Epidermal melanocyte (primary cell): ENCODE measurements at regions not wholly inside any gene's neighbourhood (a gene's known extent, or its start where the extent isn't known, plus 50 kb on each side); places are given as distances from the start of the nearest gene placed in this dataset.
"Not testable (repeated sequence)": the region's sequence is repeated elsewhere in the genome, so short reads cannot be mapped to it uniquely, and the experiment has no call there.

Source experiments
- DNase-seq: peaks from one replicate; pipeline ENCODE4 v3.0.0; 2011; ENCODE audit warnings: low spot score; ENCODE audit not compliant: insufficient read length

- DNase-seq: no peak
Measured at GRCh38 chr13:65605396-65605795, 1624.7 kb downstream of the PCDH9 start.

- DNase-seq: no peak
Measured at GRCh38 chr13:65603160-65603559, 1627.0 kb downstream of the PCDH9 start.

GRCh38 chr13:65601855-65602254 is 1628.3 kb downstream of the PCDH9 start:
- DNase-seq: no peak

- DNase-seq: no peak
Measured at GRCh38 chr13:65600702-65601101, 1629.4 kb downstream of the PCDH9 start.

GRCh38 chr13:65597839-65598818 is 1632.0 kb downstream of the PCDH9 start:
- peak; percentile 29 for DNase-seq

GRCh38 chr13:65595916-65596315 is 1634.2 kb downstream of the PCDH9 start:
- no peak for DNase-seq

- DNase-seq: no peak
Measured at GRCh38 chr13:65594298-65594781, 1635.8 kb downstream of the PCDH9 start.

GRCh38 chr13:65593298-65593874 is 1636.8 kb downstream of the PCDH9 start:
- no peak for DNase-seq

GRCh38 chr13:65592731-65593130 is 1637.4 kb downstream of the PCDH9 start:
- no peak for DNase-seq

- no peak for DNase-seq
Measured at GRCh38 chr13:65585346-65585745, 1644.8 kb downstream of the PCDH9 start.

GRCh38 chr13:65584126-65584525 is 1646.0 kb downstream of the PCDH9 start:
- no peak for DNase-seq

GRCh38 chr13:65582160-65582559 is 1648.0 kb downstream of the PCDH9 start:
- DNase-seq: no peak

GRCh38 chr13:65564561-65564960 is 1665.6 kb downstream of the PCDH9 start:
- not testable (repeated sequence) for DNase-seq

GRCh38 chr13:65562305-65562704 is 1667.8 kb downstream of the PCDH9 start:
- DNase-seq: no peak

- DNase-seq: no peak
Measured at GRCh38 chr13:65560936-65561335, 1669.2 kb downstream of the PCDH9 start.

GRCh38 chr13:65555962-65556361 is 1674.2 kb downstream of the PCDH9 start:
- DNase-seq: no peak

GRCh38 chr13:65553096-65553727 is 1676.9 kb downstream of the PCDH9 start:
- no peak for DNase-seq

- no peak for DNase-seq
Measured at GRCh38 chr13:65551208-65551607, 1678.9 kb downstream of the PCDH9 start.

- DNase-seq: no peak
Measured at GRCh38 chr13:65540175-65540574, 1690.0 kb downstream of the PCDH9 start.

GRCh38 chr13:65535370-65535769 is 1694.8 kb downstream of the PCDH9 start:
- no peak for DNase-seq

- no peak for DNase-seq
Measured at GRCh38 chr13:65532231-65532630, 1697.9 kb downstream of the PCDH9 start.

GRCh38 chr13:65530688-65531087 is 1699.4 kb downstream of the PCDH9 start:
- DNase-seq: no peak
